H9 (cell line): ENCODE measurements at regions not wholly inside any gene's neighbourhood (a gene's known extent, or its start where the extent isn't known, plus 50 kb on each side); places are given as distances from the start of the nearest gene placed in this dataset.

ENCODE experiments used
- DNase-seq: peaks from one replicate; pipeline ENCODE4 v3.0.0-alpha.2; 2017
- H2AFZ ChIP-seq: one replicate; pipeline ENCODE4 v1.6.1; 2013; ENCODE audit warnings: mild to moderate bottlenecking, low read length, control low read depth, moderate library complexity
- H2AK5ac ChIP-seq: 2 replicates; pipeline ENCODE4 v1.6.1; 2013; ENCODE audit warnings: low read length, control low read depth, mixed read lengths; ENCODE audit not compliant: insufficient read length
- H2BK120ac ChIP-seq: one replicate; pipeline ENCODE4 v1.6.1; 2013; ENCODE audit warnings: low read depth, mild to moderate bottlenecking, low read length, control low read depth, inconsistent platforms; ENCODE audit not compliant: poor library complexity, severe bottlenecking
- H2BK12ac ChIP-seq: 2 replicates; pipeline ENCODE4 v1.6.1; 2013; ENCODE audit warnings: low read length, control low read depth, mixed read lengths, low read depth; ENCODE audit not compliant: insufficient read length
- H2BK15ac ChIP-seq: 2 replicates; pipeline ENCODE4 v1.6.1; 2013; ENCODE audit warnings: low read depth, low read length, control low read depth
- H2BK20ac ChIP-seq: one replicate; pipeline ENCODE4 v1.6.1; 2013; ENCODE audit warnings: low read depth, mild to moderate bottlenecking, low read length, control low read depth, inconsistent platforms; ENCODE audit not compliant: poor library complexity, severe bottlenecking
- H2BK5ac ChIP-seq: 2 replicates; pipeline ENCODE4 v1.6.1; 2013; ENCODE audit warnings: low read length, control low read depth, mixed read lengths; ENCODE audit not compliant: insufficient read length
- H3K14ac ChIP-seq: 2 replicates; pipeline ENCODE4 v1.6.1; 2013; ENCODE audit warnings: low read length, control low read depth; ENCODE audit not compliant: insufficient read depth
- H3K18ac ChIP-seq: 2 replicates; pipeline ENCODE4 v1.6.1; 2013; ENCODE audit warnings: low read depth, mild to moderate bottlenecking, mixed read lengths, low read length, control low read depth; ENCODE audit not compliant: insufficient read length
- H3K23ac ChIP-seq: 2 replicates; pipeline ENCODE4 v1.6.1; 2013; ENCODE audit warnings: low read length, control low read depth, mixed read lengths, low read depth; ENCODE audit not compliant: insufficient read length
- H3K23me2 ChIP-seq: 2 replicates; pipeline ENCODE4 v1.6.1; 2013; ENCODE audit warnings: low read depth, mild to moderate bottlenecking, mixed read lengths, low read length, control low read depth; ENCODE audit not compliant: insufficient read length, poor library complexity, severe bottlenecking
- H3K27ac ChIP-seq: 2 replicates; pipeline ENCODE4 v1.5.1; 2013; ENCODE audit warnings: low read length, control low read depth, mixed read lengths, low read depth; ENCODE audit not compliant: insufficient read length
- H3K27me3 ChIP-seq: 2 replicates; pipeline ENCODE4 v1.6.1; 2013; ENCODE audit warnings: low read length, control low read depth, inconsistent platforms; ENCODE audit not compliant: insufficient read depth
- H3K4ac ChIP-seq: 2 replicates; pipeline ENCODE4 v1.6.1; 2013; ENCODE audit warnings: low read depth, mild to moderate bottlenecking, control low read depth, inconsistent platforms, low read length, moderate library complexity
- H3K4me1 ChIP-seq: 2 replicates; pipeline ENCODE4 v1.6.1; 2013; ENCODE audit warnings: low read length, control low read depth, inconsistent platforms; ENCODE audit not compliant: insufficient read depth
- H3K4me2 ChIP-seq: 2 replicates; pipeline ENCODE4 v1.6.1; 2013; ENCODE audit warnings: low read length, control low read depth, mixed read lengths; ENCODE audit not compliant: insufficient read length, insufficient read depth
- H3K56ac ChIP-seq: 2 replicates; pipeline ENCODE4 v1.6.1; 2013; ENCODE audit warnings: low read depth, mild to moderate bottlenecking, mixed read lengths, low read length, control low read depth; ENCODE audit not compliant: insufficient read length
- H3K79me1 ChIP-seq: 2 replicates; pipeline ENCODE4 v1.6.1; 2013; ENCODE audit warnings: low read depth, mild to moderate bottlenecking, moderate library complexity, low read length, control low read depth, inconsistent platforms; ENCODE audit not compliant: insufficient read depth, poor library complexity, severe bottlenecking
- H3K79me2 ChIP-seq: 2 replicates; pipeline ENCODE4 v1.6.1; 2013; ENCODE audit warnings: low read length, control low read depth, inconsistent platforms; ENCODE audit not compliant: insufficient read depth
- H3K9ac ChIP-seq: 2 replicates; pipeline ENCODE4 v1.6.1; 2013; ENCODE audit warnings: low read length, control low read depth, mixed read lengths; ENCODE audit not compliant: insufficient read length; ENCODE audit errors: extremely low read depth
- H3K9me3 ChIP-seq: one replicate; pipeline ENCODE4 v1.6.1; 2013; ENCODE audit warnings: low read depth, low read length, inconsistent platforms; ENCODE audit not compliant: control insufficient read depth
- H3T11ph ChIP-seq: one replicate; pipeline ENCODE4 v1.6.1; 2013; ENCODE audit warnings: mild to moderate bottlenecking, low read length, control low read depth, inconsistent platforms
- H4K20me1 ChIP-seq: one replicate; pipeline ENCODE4 v1.6.1; 2013; ENCODE audit not compliant: control insufficient read depth, insufficient read length, insufficient read depth
- H4K5ac ChIP-seq: 2 replicates; pipeline ENCODE4 v1.6.1; 2013; ENCODE audit warnings: low read depth, mild to moderate bottlenecking, mixed read lengths, low read length, control low read depth; ENCODE audit not compliant: insufficient read length
- H4K8ac ChIP-seq: replicated peaks from 2 replicates; pipeline ENCODE4 v1.6.1; 2013; ENCODE audit warnings: low read length, control low read depth, mixed read lengths, low read depth; ENCODE audit not compliant: insufficient read length
- H4K91ac ChIP-seq: 2 replicates; pipeline ENCODE4 v1.6.1; 2013; ENCODE audit warnings: low read depth, mild to moderate bottlenecking, moderate library complexity, mixed read lengths, low read length, control low read depth; ENCODE audit not compliant: insufficient read length
- H3K27ac Mint-ChIP-seq, 3 experiments: 2 replicates in 2 of 3; 3 replicates in 1 of 3; pipeline ENCODE4 v1.8.0; 2020 to 2021; ENCODE audit warnings: mixed read lengths in 3 of 3, mild to moderate bottlenecking in 1 of 3, moderate library complexity in 1 of 3
- H3K27me3 Mint-ChIP-seq: 2 replicates; pipeline ENCODE4 v1.8.0; 2021; ENCODE audit warnings: low read depth, mild to moderate bottlenecking, moderate library complexity, mixed read lengths
- H3K36me3 Mint-ChIP-seq, 3 experiments: 2 replicates in 2 of 3; 3 replicates in 1 of 3; pipeline ENCODE4 v1.8.0; 2020 to 2021; ENCODE audit warnings: low read depth in 3 of 3, mixed read lengths in 3 of 3; ENCODE audit not compliant: insufficient read depth in 1 of 3
- H3K4me1 Mint-ChIP-seq, 2 experiments: 2 replicates each; pipeline ENCODE4 v1.8.0; 2020; ENCODE audit warnings: mixed read lengths in 2 of 2
- H3K4me3 Mint-ChIP-seq, 2 experiments: 2 replicates in 1 of 2; 3 replicates in 1 of 2; pipeline ENCODE4 v1.8.0; 2020 to 2021; ENCODE audit warnings: mild to moderate bottlenecking in 2 of 2, mixed read lengths in 2 of 2, moderate library complexity in 1 of 2
- H3K9me3 Mint-ChIP-seq, 2 experiments: 2 replicates in 1 of 2; 3 replicates in 1 of 2; pipeline ENCODE4 v1.8.0; 2020; ENCODE audit warnings: mild to moderate bottlenecking in 2 of 2, mixed read lengths in 2 of 2, moderate library complexity in 1 of 2
- CTCF ChIP-seq: fragments of 200-600 bp; sonication (generic); conservative IDR thresholded peaks from 3 replicates; pipeline ENCODE4 v1.8.0; 2021; ENCODE audit warnings: antibody characterized with exemption, mild to moderate bottlenecking
- WGBS: extraction: QIAGEN DNeasy Blood & Tissue Kit; methylation state at CpG from one replicate; pipeline ENCODE4 v1.1.7; 2013; ENCODE audit warnings: missing lambda C conversion rate, low lambda C conversion rate, mixed read lengths; ENCODE audit not compliant: insufficient read length; ENCODE audit errors: extremely low coverage; 5-methylcytosine and 5-hydroxymethylcytosine counted together

GRCh38 chr6:11480541-11480940 is 57.0 kb upstream of the TMEM170B start:
- Mint-ChIP-seq H3K4me3 (no peak overlapping the region), H3K9me3 (no peaks in the 10 kb centered on the region), H3K36me3 (no peaks in the 10 kb centered on the region), H3K27me3 (peaks cover 3% of the 10 kb centered on the region), H3K27ac (no peak overlapping the region), H3K4me1 (peaks cover 4% of the 10 kb centered on the region in 2 experiments; a peak in 3 of 4 replicates)
- no peak overlapping the region for H3K14ac ChIP-seq
- H2BK12ac ChIP-seq = no peak overlapping the region
- no peak overlapping the region for H2BK20ac ChIP-seq
- no peak for TF ChIP-seq CTCF
- H4K91ac ChIP-seq = no peak overlapping the region
- no peaks in the 10 kb centered on the region for H3K79me1 ChIP-seq
- no peaks in the 10 kb centered on the region for H3K79me2 ChIP-seq
- H2BK120ac ChIP-seq = no peak overlapping the region
- no peak overlapping the region for H2BK15ac ChIP-seq
- H3K9ac ChIP-seq = no peak overlapping the region
- no peak overlapping the region for H2AFZ ChIP-seq
- H3K4ac ChIP-seq = no peak overlapping the region
- H2AK5ac ChIP-seq = no peak overlapping the region
- H3K4me1 ChIP-seq = no peaks in the 10 kb centered on the region
- H3T11ph ChIP-seq = no peak overlapping the region
- H2BK5ac ChIP-seq = no peak overlapping the region
- no peak overlapping the region for H3K23ac ChIP-seq
- no peak overlapping the region for H3K4me2 ChIP-seq
- H3K27ac ChIP-seq = no peak overlapping the region
- no CpG with 5 or more reads among the region's 4 CpGs for WGBS
- H3K27me3 ChIP-seq = no peaks in the 10 kb centered on the region
- no peaks in the 10 kb centered on the region for H3K9me3 ChIP-seq
- no peak overlapping the region for H4K5ac ChIP-seq
- no peak overlapping the region for H3K18ac ChIP-seq
- no peak overlapping the region for H4K8ac ChIP-seq
- H3K23me2 ChIP-seq = no peaks in the 10 kb centered on the region
- no peak for DNase-seq
- H3K56ac ChIP-seq = no peak overlapping the region
- H4K20me1 ChIP-seq = no peaks in the 10 kb centered on the region
